ENCODE measurements at regions not wholly inside any gene's neighbourhood (a gene's known extent, or its start where the extent isn't known, plus 50 kb on each side); places are given as distances from the start of the nearest gene placed in this dataset.

DNA sequence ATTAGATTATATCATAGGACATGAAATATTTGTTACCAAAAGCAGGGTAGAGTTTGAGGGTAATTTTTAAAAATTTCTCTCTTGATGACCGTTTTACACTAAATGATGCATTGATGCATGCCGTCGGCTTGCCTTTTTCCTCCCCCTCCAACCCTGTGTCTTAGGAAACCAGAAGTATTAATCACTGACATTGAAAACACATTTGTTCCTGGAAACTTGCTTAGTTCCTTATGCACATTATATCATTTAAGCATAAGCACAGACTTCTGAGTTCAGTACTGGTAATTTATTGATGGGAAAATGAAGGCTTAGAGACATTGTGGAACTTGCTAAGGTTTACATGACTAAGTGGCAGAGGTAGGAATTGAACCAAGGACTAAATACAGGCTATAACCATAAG is 206.3 kb upstream of the SPHKAP start:
- Histone ChIP-seq H3K4me1 (no peaks in the 10 kb centered on the region), H3K4me3 (replicated peaks in 1 of 3) (no peak overlapping the region), H3K27me3 (no peaks in the 10 kb centered on the region), H3K36me3 (no peaks in the 10 kb centered on the region), H3K27ac (no peak overlapping the region), H3K9me3 (no peaks in the 10 kb centered on the region)
- TF ChIP-seq POLR2A (IDR thresholded peaks at IDR 0.05), result no peak
- TF ChIP-seq, protein P1, sequence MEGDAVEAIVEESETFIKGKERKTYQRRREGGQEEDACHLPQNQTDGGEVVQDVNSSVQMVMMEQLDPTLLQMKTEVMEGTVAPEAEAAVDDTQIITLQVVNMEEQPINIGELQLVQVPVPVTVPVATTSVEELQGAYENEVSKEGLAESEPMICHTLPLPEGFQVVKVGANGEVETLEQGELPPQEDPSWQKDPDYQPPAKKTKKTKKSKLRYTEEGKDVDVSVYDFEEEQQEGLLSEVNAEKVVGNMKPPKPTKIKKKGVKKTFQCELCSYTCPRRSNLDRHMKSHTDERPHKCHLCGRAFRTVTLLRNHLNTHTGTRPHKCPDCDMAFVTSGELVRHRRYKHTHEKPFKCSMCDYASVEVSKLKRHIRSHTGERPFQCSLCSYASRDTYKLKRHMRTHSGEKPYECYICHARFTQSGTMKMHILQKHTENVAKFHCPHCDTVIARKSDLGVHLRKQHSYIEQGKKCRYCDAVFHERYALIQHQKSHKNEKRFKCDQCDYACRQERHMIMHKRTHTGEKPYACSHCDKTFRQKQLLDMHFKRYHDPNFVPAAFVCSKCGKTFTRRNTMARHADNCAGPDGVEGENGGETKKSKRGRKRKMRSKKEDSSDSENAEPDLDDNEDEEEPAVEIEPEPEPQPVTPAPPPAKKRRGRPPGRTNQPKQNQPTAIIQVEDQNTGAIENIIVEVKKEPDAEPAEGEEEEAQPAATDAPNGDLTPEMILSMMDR (IDR thresholded peaks at IDR 0.05), result no peak
- intact Hi-C loops (cut with DNase I), result no loop called here
- 80 to 82% methylated on average over 3 of the region's 3 CpGs for WGBS, 2 donors
- DNase-seq, result no peak

DNA sequence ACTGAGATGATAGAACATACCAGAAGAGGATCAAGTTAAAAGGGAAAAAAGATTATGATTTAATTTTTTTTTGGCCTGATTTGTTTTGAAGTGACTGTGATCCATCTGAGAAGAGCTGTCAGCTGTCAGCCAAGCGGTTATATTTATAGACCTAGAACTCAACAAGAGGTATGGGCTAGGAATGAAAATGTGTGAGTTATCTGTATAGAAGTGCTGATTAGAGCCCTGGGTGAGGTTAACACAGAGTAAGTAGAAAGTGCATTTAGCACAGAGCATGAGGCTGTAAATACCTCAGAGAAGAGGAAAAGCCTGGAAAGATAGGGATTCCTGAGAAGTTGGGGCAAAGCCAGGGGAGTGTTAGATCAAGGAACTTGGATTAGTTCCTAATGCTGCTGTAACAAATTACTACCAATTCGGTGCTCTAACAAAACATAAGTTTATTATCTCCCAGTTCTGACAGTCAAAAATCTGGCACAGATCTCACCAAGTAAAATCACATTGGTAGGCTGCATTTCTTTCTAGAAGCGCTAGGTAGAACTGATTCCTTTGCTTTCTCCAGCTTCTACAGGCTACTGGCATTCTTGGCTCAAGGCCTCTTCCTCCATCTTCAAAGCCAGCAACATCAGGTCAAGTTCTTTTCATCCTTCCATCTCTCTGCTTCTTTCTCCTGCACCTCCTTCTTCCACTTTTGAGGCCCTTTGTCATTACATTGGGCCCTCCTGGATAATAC is 197.4 kb upstream of the SPHKAP start:
- Histone ChIP-seq H3K9me3 (no peaks in the 10 kb centered on the region), H3K4me3 (replicated peaks in 1 of 3) (no peak overlapping the region), H3K27me3 (no peaks in the 10 kb centered on the region), H3K36me3 (no peaks in the 10 kb centered on the region), H3K4me1 (no peaks in the 10 kb centered on the region), H3K27ac (no peak overlapping the region)
- WGBS, 2 donors, result 74 to 83% methylated on average over 3 of the region's 3 CpGs
- intact Hi-C loops (cut with DNase I), result no loop called here
- no peak for TF ChIP-seq POLR2A (IDR thresholded peaks at IDR 0.05)
- TF ChIP-seq, protein P1 (IDR thresholded peaks at IDR 0.05), result no peak
- DNase-seq, result no peak

- TF ChIP-seq POLR2A (IDR thresholded peaks at IDR 0.05), result no peak
- TF ChIP-seq, protein P1 (IDR thresholded peaks at IDR 0.05), result no peak
- no peak for DNase-seq
- no peak overlapping the region for H3K4me3 ChIP-seq (replicated peaks in 1 of 3)
- WGBS, 2 donors, result 80 to 85% methylated on average over 2 of the region's 2 CpGs
- no peaks in the 10 kb centered on the region for H3K36me3 ChIP-seq
- no peak overlapping the region for H3K27ac ChIP-seq
- no peaks in the 10 kb centered on the region for H3K27me3 ChIP-seq
- H3K9me3 ChIP-seq, result no peaks in the 10 kb centered on the region
- intact Hi-C loops (cut with DNase I), result no loop called here
- no peaks in the 10 kb centered on the region for H3K4me1 ChIP-seq
Observed at GRCh38 chr2:228378233-228378632, 196.7 kb upstream of the SPHKAP start.

DNA sequence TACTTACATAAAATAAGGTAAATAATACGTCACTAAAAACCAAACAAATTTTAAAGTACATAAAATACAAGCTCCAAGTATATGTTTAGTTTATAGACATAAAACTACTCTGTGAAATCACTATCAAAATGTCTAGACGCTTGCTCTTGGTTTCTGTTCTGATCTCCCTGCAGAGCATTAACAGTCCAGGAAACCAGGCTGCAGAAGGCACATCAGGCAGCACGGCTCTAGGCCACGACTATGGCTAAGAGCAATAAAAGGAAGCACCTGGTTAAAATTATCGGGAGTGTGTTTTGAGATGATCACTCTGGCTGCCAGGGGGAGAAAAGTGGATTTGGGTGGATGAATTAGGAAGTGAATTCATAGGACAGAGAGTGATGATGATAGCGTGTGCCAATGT is 196.0 kb upstream of the SPHKAP start:
- Histone ChIP-seq H3K27ac (no peak overlapping the region), H3K27me3 (no peaks in the 10 kb centered on the region), H3K4me1 (no peaks in the 10 kb centered on the region), H3K4me3 (replicated peaks in 1 of 3) (no peak overlapping the region), H3K36me3 (no peaks in the 10 kb centered on the region), H3K9me3 (no peaks in the 10 kb centered on the region)
- intact Hi-C loops (cut with DNase I), result no loop called here
- DNase-seq, result no peak
- 67 to 73% methylated on average over 6 of the region's 6 CpGs for WGBS, 2 donors
- TF ChIP-seq, protein P1 (IDR thresholded peaks at IDR 0.05), result no peak
- no peak for TF ChIP-seq POLR2A (IDR thresholded peaks at IDR 0.05)

DNA sequence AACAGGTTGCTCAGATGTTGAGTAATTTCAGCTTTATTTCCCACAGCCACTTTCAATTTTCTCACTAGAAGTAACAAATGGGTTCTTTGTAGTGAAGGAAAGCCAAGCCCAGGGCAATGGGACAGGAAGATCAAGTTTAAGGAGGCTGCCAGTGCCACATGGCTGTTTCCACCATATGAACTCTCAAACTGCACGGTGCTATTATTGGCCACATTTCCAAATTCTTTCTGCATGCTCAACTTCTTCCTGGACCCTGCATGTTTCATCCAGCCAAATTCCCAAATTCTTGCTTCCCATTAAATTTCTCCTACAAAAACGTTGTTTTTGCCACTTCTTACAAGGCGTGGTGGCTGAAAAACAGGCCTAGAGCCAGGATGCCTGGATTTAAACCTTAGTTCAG is 193.3 kb upstream of the SPHKAP start:
- intact Hi-C loops (cut with DNase I), result no loop called here
- no peaks in the 10 kb centered on the region for H3K9me3 ChIP-seq
- WGBS, 2 donors, result 57 to 73% methylated on average over 3 of the region's 3 CpGs
- TF ChIP-seq, protein P1 (IDR thresholded peaks at IDR 0.05), result no peak
- H3K4me1 ChIP-seq, result no peaks in the 10 kb centered on the region
- H3K4me3 ChIP-seq (replicated peaks in 1 of 3), result no peak overlapping the region
- H3K27me3 ChIP-seq, result no peaks in the 10 kb centered on the region
- H3K36me3 ChIP-seq, result no peaks in the 10 kb centered on the region
- no peak for DNase-seq
- no peak overlapping the region for H3K27ac ChIP-seq

All from thyroid gland (tissue), 4 donors.